ENCODE measurements at regions not wholly inside any gene's neighbourhood (a gene's known extent, or its start where the extent isn't known, plus 50 kb on each side); places are given as distances from the start of the nearest gene placed in this dataset.

GRCh38 chr11:87871056-87871455 is 304.2 kb downstream of the RAB38 start:
- Histone ChIP-seq H3K36me3 (replicated peaks; ENCODE audit: control insufficient read depth, insufficient read depth, low read length) (no peaks in the 10 kb centered on the region), H3K27me3 (ENCODE audit: control insufficient read depth, insufficient read depth, low read length) (no peaks in the 10 kb centered on the region), H3K4me3 (ENCODE audit: insufficient read depth, low read depth, low read length) (no peak overlapping the region)
- no peak for DNase-seq

- no peak for DNase-seq
- Histone ChIP-seq H3K4me3 (ENCODE audit: insufficient read depth, low read depth, low read length) (no peak overlapping the region), H3K27me3 (ENCODE audit: control insufficient read depth, insufficient read depth, low read length) (no peaks in the 10 kb centered on the region), H3K36me3 (replicated peaks; ENCODE audit: control insufficient read depth, insufficient read depth, low read length) (no peaks in the 10 kb centered on the region)
These were observed 305.2 kb downstream of the RAB38 start for GRCh38 chr11:87870086-87870485.

GRCh38 chr11:87866951-87867350 is 308.3 kb downstream of the RAB38 start:
- Histone ChIP-seq H3K4me3 (ENCODE audit: insufficient read depth, low read depth, low read length) (no peak overlapping the region), H3K27me3 (ENCODE audit: control insufficient read depth, insufficient read depth, low read length) (no peaks in the 10 kb centered on the region), H3K36me3 (replicated peaks; ENCODE audit: control insufficient read depth, insufficient read depth, low read length) (no peaks in the 10 kb centered on the region)
- DNase-seq, result no peak

- H3K27me3 ChIP-seq (ENCODE audit: control insufficient read depth, insufficient read depth, low read length), result no peaks in the 10 kb centered on the region
- DNase-seq, result no peak
- no peaks in the 10 kb centered on the region for H3K36me3 ChIP-seq (replicated peaks; ENCODE audit: control insufficient read depth, insufficient read depth, low read length)
- no peak overlapping the region for H3K4me3 ChIP-seq (ENCODE audit: insufficient read depth, low read depth, low read length)
These were observed 314.2 kb downstream of the RAB38 start for GRCh38 chr11:87861030-87861429.

GRCh38 chr11:87859636-87860035 is 315.6 kb downstream of the RAB38 start:
- no peaks in the 10 kb centered on the region for H3K36me3 ChIP-seq (replicated peaks; ENCODE audit: control insufficient read depth, insufficient read depth, low read length)
- no peak for DNase-seq

GRCh38 chr11:87851827-87852226 is 323.4 kb downstream of the RAB38 start:
- H3K36me3 ChIP-seq (replicated peaks; ENCODE audit: control insufficient read depth, insufficient read depth, low read length), result no peaks in the 10 kb centered on the region
- DNase-seq, result no peak
- H3K27me3 ChIP-seq (ENCODE audit: control insufficient read depth, insufficient read depth, low read length), result no peaks in the 10 kb centered on the region
- no peak overlapping the region for H3K4me3 ChIP-seq (ENCODE audit: insufficient read depth, low read depth, low read length)

More at GRCh38 chr11:87859636-87860035, 315.6 kb downstream of the RAB38 start:
- H3K4me3 ChIP-seq (ENCODE audit: insufficient read depth, low read depth, low read length), result no peak overlapping the region
- H3K27me3 ChIP-seq (ENCODE audit: control insufficient read depth, insufficient read depth, low read length), result no peaks in the 10 kb centered on the region

GRCh38 chr11:87851234-87851633 is 324.0 kb downstream of the RAB38 start:
- H3K27me3 ChIP-seq (ENCODE audit: control insufficient read depth, insufficient read depth, low read length), result no peaks in the 10 kb centered on the region
- H3K36me3 ChIP-seq (replicated peaks; ENCODE audit: control insufficient read depth, insufficient read depth, low read length), result no peaks in the 10 kb centered on the region
- DNase-seq, result no peak
- no peak overlapping the region for H3K4me3 ChIP-seq (ENCODE audit: insufficient read depth, low read depth, low read length)

- DNase-seq, result no peak
These were observed 326.0 kb downstream of the RAB38 start for GRCh38 chr11:87849216-87849615.

GRCh38 chr11:87840786-87841185 is 334.5 kb downstream of the RAB38 start:
- Histone ChIP-seq H3K36me3 (replicated peaks; ENCODE audit: control insufficient read depth, insufficient read depth, low read length) (no peaks in the 10 kb centered on the region), H3K27me3 (ENCODE audit: control insufficient read depth, insufficient read depth, low read length) (no peaks in the 10 kb centered on the region), H3K4me3 (ENCODE audit: insufficient read depth, low read depth, low read length) (no peak overlapping the region)
- no peak for DNase-seq

More at GRCh38 chr11:87849216-87849615, 326.0 kb downstream of the RAB38 start:
- no peaks in the 10 kb centered on the region for H3K36me3 ChIP-seq (replicated peaks; ENCODE audit: control insufficient read depth, insufficient read depth, low read length)
- H3K27me3 ChIP-seq (ENCODE audit: control insufficient read depth, insufficient read depth, low read length), result no peaks in the 10 kb centered on the region
- no peak overlapping the region for H3K4me3 ChIP-seq (ENCODE audit: insufficient read depth, low read depth, low read length)

GRCh38 chr11:87832211-87832610 is 343.0 kb downstream of the RAB38 start:
- no peak overlapping the region for H3K4me3 ChIP-seq (ENCODE audit: insufficient read depth, low read depth, low read length)
- DNase-seq, result no peak
- H3K27me3 ChIP-seq (ENCODE audit: control insufficient read depth, insufficient read depth, low read length), result no peaks in the 10 kb centered on the region
- no peaks in the 10 kb centered on the region for H3K36me3 ChIP-seq (replicated peaks; ENCODE audit: control insufficient read depth, insufficient read depth, low read length)

- no peak overlapping the region for H3K4me3 ChIP-seq (ENCODE audit: insufficient read depth, low read depth, low read length)
- no peaks in the 10 kb centered on the region for H3K27me3 ChIP-seq (ENCODE audit: control insufficient read depth, insufficient read depth, low read length)
- no peak for DNase-seq
- no peaks in the 10 kb centered on the region for H3K36me3 ChIP-seq (replicated peaks; ENCODE audit: control insufficient read depth, insufficient read depth, low read length)
These were observed 355.2 kb downstream of the RAB38 start for GRCh38 chr11:87820011-87820410.

- no peak for DNase-seq
- no peak overlapping the region for H3K4me3 ChIP-seq (ENCODE audit: insufficient read depth, low read depth, low read length)
- no peaks in the 10 kb centered on the region for H3K36me3 ChIP-seq (replicated peaks; ENCODE audit: control insufficient read depth, insufficient read depth, low read length)
- no peaks in the 10 kb centered on the region for H3K27me3 ChIP-seq (ENCODE audit: control insufficient read depth, insufficient read depth, low read length)
These were observed 356.1 kb downstream of the RAB38 start for GRCh38 chr11:87819151-87819550.

GRCh38 chr11:87812571-87813365 is 362.5 kb downstream of the RAB38 start:
- Histone ChIP-seq H3K4me3 (ENCODE audit: insufficient read depth, low read depth, low read length) (no peak overlapping the region), H3K27me3 (ENCODE audit: control insufficient read depth, insufficient read depth, low read length) (no peaks in the 10 kb centered on the region), H3K36me3 (replicated peaks; ENCODE audit: control insufficient read depth, insufficient read depth, low read length) (no peaks in the 10 kb centered on the region)

GRCh38 chr11:87810486-87810885 is 364.8 kb downstream of the RAB38 start:
- Histone ChIP-seq H3K27me3 (ENCODE audit: control insufficient read depth, insufficient read depth, low read length) (no peaks in the 10 kb centered on the region), H3K4me3 (ENCODE audit: insufficient read depth, low read depth, low read length) (no peak overlapping the region), H3K36me3 (replicated peaks; ENCODE audit: control insufficient read depth, insufficient read depth, low read length) (no peaks in the 10 kb centered on the region)
- DNase-seq, result no peak

More at GRCh38 chr11:87812571-87813365, 362.5 kb downstream of the RAB38 start:
- no peak for DNase-seq

- Histone ChIP-seq H3K27me3 (ENCODE audit: control insufficient read depth, insufficient read depth, low read length) (no peaks in the 10 kb centered on the region), H3K36me3 (replicated peaks; ENCODE audit: control insufficient read depth, insufficient read depth, low read length) (no peaks in the 10 kb centered on the region), H3K4me3 (ENCODE audit: insufficient read depth, low read depth, low read length) (no peak overlapping the region)
- no peak for DNase-seq
These were observed 366.0 kb downstream of the RAB38 start for GRCh38 chr11:87809256-87809655.

All from H7 (cell line).